SU-DHL-6 (cell line): ENCODE measurements at regions not wholly inside any gene's neighbourhood (a gene's known extent, or its start where the extent isn't known, plus 50 kb on each side); places are given as distances from the start of the nearest gene placed in this dataset.

Experiments
- H2AFZ ChIP-seq: fragments of 200-600 bp; sonication (generic); 2 replicates; pipeline ENCODE4 v1.6.1; 2014; ENCODE audit warnings: low read depth, mild to moderate bottlenecking, moderate library complexity, mixed read lengths, antibody characterized with exemption, low read length; ENCODE audit not compliant: severe bottlenecking
- H3F3A ChIP-seq: fragments of 200-600 bp; shearing (Covaris generic); 2 replicates; pipeline ENCODE4 v1.6.0; 2016; ENCODE audit warnings: antibody characterized with exemption, mild to moderate bottlenecking; ENCODE audit not compliant: insufficient read depth
- H3K27ac ChIP-seq: fragments of 200-600 bp; sonication (generic); 2 replicates; pipeline ENCODE4 v1.5.1; 2016; ENCODE audit warnings: low read depth, mild to moderate bottlenecking, low read length, moderate library complexity, mixed read lengths
- H3K27me3 ChIP-seq: fragments of 200-600 bp; sonication (generic), shearing (Covaris generic); 2 replicates; pipeline ENCODE4 v1.6.0; 2014; ENCODE audit warnings: mild to moderate bottlenecking, low read length
- H3K36me3 ChIP-seq: fragments of 200-600 bp; sonication (generic); 2 replicates; pipeline ENCODE4 v1.6.1; 2014; ENCODE audit warnings: mild to moderate bottlenecking, low read length, mixed read lengths
- H3K4me2 ChIP-seq: fragments of 300-600, 200-600 bp; shearing (Covaris generic), sonication (generic); 2 replicates; pipeline ENCODE4 v1.6.0; 2014; ENCODE audit warnings: low read length, low read depth, mild to moderate bottlenecking; ENCODE audit not compliant: poor library complexity, severe bottlenecking
- H3K4me3 ChIP-seq: fragments of 200-600 bp; sonication (generic); 2 replicates; pipeline ENCODE4 v1.5.1; 2014; ENCODE audit warnings: antibody characterized with exemption, low read length, mild to moderate bottlenecking, mixed read lengths; ENCODE audit not compliant: insufficient read depth, poor library complexity, severe bottlenecking
- H3K79me2 ChIP-seq: fragments of 200-600 bp; sonication (generic); 2 replicates; pipeline ENCODE4 v1.6.1; 2014; ENCODE audit warnings: mild to moderate bottlenecking, low read length, moderate library complexity; ENCODE audit not compliant: insufficient read depth
- H3K9ac ChIP-seq: fragments of 200-600 bp; sonication (generic); 2 replicates; pipeline ENCODE4 v1.7.0; 2014; ENCODE audit warnings: mild to moderate bottlenecking, low read length
- H3K9me2 ChIP-seq: fragments of 200-600 bp; sonication (generic); replicated peaks from 2 replicates; pipeline ENCODE4 v1.6.1; 2014; ENCODE audit warnings: low read length; ENCODE audit not compliant: insufficient read depth
- H3K9me3 ChIP-seq: fragments of 200-600 bp; sonication (generic); 2 replicates; pipeline ENCODE4 v1.6.1; 2014; ENCODE audit warnings: low read length, mixed read lengths; ENCODE audit not compliant: insufficient read depth
- H4K20me1 ChIP-seq: fragments of 200-600 bp; sonication (generic); 2 replicates; pipeline ENCODE4 v1.6.1; 2014; ENCODE audit warnings: low read depth, mild to moderate bottlenecking, antibody characterized with exemption, low read length, moderate library complexity, mixed read lengths
- EZH2phosphoT487 ChIP-seq: fragments of 200-600 bp; sonication (generic), shearing (Covaris generic); conservative IDR thresholded peaks from 2 replicates; pipeline ENCODE4 v1.6.1; 2018; ENCODE audit warnings: mild to moderate bottlenecking, antibody characterized with exemption, low read length, moderate library complexity, mixed read lengths
- TF ChIP-seq, protein P1 (sequence below): fragments of 200-600 bp; sonication (generic); IDR thresholded peaks from one replicate; pipeline ENCODE4 v1.5.1; 2017; ENCODE audit warnings: antibody characterized with exemption, mild to moderate bottlenecking, low read length, moderate library complexity; ENCODE audit not compliant: insufficient read depth, poor library complexity, severe bottlenecking

DNA sequence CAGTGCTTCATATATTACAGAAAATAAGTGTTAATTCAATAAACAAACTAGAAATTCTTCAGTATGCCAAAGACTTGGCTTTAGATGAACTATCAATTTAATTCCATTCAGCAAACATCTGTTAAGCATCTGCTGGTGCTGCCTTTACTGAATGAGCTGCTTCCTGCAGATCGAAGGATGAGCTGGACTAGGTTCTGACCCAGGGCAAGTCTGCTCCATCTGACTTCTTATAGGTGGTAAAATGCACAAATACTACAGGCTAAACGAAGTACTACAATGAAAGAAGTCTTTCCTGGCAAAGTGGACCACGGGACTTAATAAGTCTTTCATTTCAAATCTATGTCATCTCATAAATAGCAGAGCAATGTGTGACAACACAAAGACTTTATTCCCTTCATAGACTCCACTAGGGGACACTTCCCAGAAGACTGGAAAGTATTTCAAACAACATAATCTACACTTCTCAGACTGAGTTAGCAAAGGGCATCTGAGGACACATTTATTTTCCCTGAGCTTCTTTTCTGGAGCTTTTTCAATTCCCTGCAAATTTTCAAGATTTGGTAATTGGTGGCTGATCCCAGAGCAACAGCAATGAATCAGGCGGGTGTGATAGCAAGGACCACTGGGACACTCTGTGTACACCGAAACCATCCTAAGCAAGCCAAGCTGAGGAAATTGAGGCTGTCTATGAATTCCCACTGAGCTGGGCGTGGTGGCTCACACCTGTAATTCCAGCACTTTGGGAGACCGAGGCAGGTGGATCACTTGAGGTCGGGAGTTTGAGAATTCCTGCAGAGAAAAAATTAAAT is 108.9 kb upstream of the FRMD4A start:
- Histone ChIP-seq H3F3A (no peaks in the 10 kb centered on the region), H3K9ac (no peak overlapping the region), H3K36me3 (no peaks in the 10 kb centered on the region)

DNA sequence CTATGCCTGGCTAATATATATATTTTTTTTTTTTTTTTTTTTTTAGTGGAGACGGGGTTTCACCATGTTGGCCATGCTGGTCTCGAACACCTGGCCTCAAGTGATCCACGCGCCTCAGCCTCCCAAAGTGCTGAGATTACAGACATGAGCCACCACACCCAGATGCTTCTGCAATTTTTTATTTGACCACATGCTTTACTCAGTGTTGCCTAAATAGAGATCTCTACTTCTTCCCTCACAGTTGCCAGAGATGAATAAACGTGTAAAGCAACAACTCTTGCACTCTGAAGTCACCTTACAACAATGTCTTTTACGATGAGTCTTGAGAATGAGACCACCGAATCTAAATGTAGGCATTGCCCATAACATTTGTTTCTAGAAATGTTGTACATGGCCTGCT is 107.9 kb upstream of the FRMD4A start:
- no peaks in the 10 kb centered on the region for H3F3A ChIP-seq
- no peak overlapping the region for H3K27ac ChIP-seq
- no peak overlapping the region for H3K9ac ChIP-seq
- no peak for TF ChIP-seq EZH2phosphoT487
- TF ChIP-seq, protein P1, sequence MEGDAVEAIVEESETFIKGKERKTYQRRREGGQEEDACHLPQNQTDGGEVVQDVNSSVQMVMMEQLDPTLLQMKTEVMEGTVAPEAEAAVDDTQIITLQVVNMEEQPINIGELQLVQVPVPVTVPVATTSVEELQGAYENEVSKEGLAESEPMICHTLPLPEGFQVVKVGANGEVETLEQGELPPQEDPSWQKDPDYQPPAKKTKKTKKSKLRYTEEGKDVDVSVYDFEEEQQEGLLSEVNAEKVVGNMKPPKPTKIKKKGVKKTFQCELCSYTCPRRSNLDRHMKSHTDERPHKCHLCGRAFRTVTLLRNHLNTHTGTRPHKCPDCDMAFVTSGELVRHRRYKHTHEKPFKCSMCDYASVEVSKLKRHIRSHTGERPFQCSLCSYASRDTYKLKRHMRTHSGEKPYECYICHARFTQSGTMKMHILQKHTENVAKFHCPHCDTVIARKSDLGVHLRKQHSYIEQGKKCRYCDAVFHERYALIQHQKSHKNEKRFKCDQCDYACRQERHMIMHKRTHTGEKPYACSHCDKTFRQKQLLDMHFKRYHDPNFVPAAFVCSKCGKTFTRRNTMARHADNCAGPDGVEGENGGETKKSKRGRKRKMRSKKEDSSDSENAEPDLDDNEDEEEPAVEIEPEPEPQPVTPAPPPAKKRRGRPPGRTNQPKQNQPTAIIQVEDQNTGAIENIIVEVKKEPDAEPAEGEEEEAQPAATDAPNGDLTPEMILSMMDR: no peak
- H3K27me3 ChIP-seq: no peaks in the 10 kb centered on the region
- H3K36me3 ChIP-seq: no peaks in the 10 kb centered on the region
- no peaks in the 10 kb centered on the region for H3K9me2 ChIP-seq
- H4K20me1 ChIP-seq: no peaks in the 10 kb centered on the region
- no peak overlapping the region for H2AFZ ChIP-seq
- H3K9me3 ChIP-seq: no peaks in the 10 kb centered on the region
- H3K4me3 ChIP-seq: no peak overlapping the region
- H3K79me2 ChIP-seq: no peaks in the 10 kb centered on the region
- H3K4me2 ChIP-seq: no peak overlapping the region

More for the DNA sequence above, 108.9 kb upstream of the FRMD4A start:
- no peaks in the 10 kb centered on the region for H3K9me3 ChIP-seq
- H3K4me2 ChIP-seq: no peak overlapping the region
- no peaks in the 10 kb centered on the region for H3K79me2 ChIP-seq
- TF ChIP-seq, protein P1: no peak
- no peak for TF ChIP-seq EZH2phosphoT487
- no peaks in the 10 kb centered on the region for H3K9me2 ChIP-seq
- no peak overlapping the region for H2AFZ ChIP-seq
- H3K27ac ChIP-seq: no peak overlapping the region
- no peak overlapping the region for H3K4me3 ChIP-seq
- no peaks in the 10 kb centered on the region for H3K27me3 ChIP-seq
- no peaks in the 10 kb centered on the region for H4K20me1 ChIP-seq

DNA sequence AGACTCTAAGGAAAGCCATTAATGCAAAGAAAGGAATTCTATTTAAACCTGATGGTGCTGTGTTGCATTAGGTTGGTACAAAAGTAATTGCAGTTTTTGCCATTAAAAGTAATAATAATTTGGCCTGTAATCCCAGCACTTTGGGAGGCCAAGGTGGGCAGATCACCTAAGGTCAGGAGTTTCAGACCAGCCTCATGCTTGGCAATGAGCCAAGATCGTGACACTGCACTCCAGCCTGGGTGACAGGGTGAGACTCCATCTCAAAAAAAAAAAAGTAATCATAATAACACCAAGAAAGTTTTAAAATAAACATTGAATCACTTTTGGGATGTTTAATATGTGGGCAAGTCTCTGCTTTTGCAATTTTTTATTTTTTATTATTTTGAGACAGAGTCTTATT is 107.3 kb upstream of the FRMD4A start:
- no peaks in the 10 kb centered on the region for H3K27me3 ChIP-seq
- H3F3A ChIP-seq: no peaks in the 10 kb centered on the region
- no peaks in the 10 kb centered on the region for H3K36me3 ChIP-seq
- no peak overlapping the region for H2AFZ ChIP-seq
- no peaks in the 10 kb centered on the region for H3K9me2 ChIP-seq
- H3K9me3 ChIP-seq: no peaks in the 10 kb centered on the region
- no peaks in the 10 kb centered on the region for H3K79me2 ChIP-seq
- no peak overlapping the region for H3K4me3 ChIP-seq
- no peak overlapping the region for H3K4me2 ChIP-seq
- H4K20me1 ChIP-seq: no peaks in the 10 kb centered on the region
- no peak overlapping the region for H3K27ac ChIP-seq
- no peak overlapping the region for H3K9ac ChIP-seq
- TF ChIP-seq, protein P1: no peak
- TF ChIP-seq EZH2phosphoT487: no peak
